Neural progenitor cell (in vitro differentiated cells): ENCODE measurements at regions not wholly inside any gene's neighbourhood (a gene's known extent, or its start where the extent isn't known, plus 50 kb on each side); places are given as distances from the start of the nearest gene placed in this dataset.

Experiments used
- DNase-seq: peaks from one replicate; pipeline ENCODE4 v3.0.0-alpha.2; 2016; ENCODE audit warnings: low spot score
- H2AFZ ChIP-seq: fragments of 200-600 bp; sonication (generic); replicated peaks from 2 replicates; pipeline ENCODE4 v1.6.1; 2016; ENCODE audit warnings: antibody characterized with exemption
- H3F3A ChIP-seq: fragments of 200-600 bp; sonication (generic); 2 replicates; pipeline ENCODE4 v1.6.1; 2016; ENCODE audit warnings: antibody characterized with exemption, low read depth
- H3K27ac ChIP-seq: fragments of 200-600 bp; sonication (generic); 2 replicates; pipeline ENCODE4 v1.5.1; 2016; ENCODE audit warnings: mild to moderate bottlenecking
- H3K27me3 ChIP-seq: fragments of 200-600 bp; sonication (generic); 2 replicates; pipeline ENCODE4 v1.6.1; 2016; ENCODE audit warnings: mild to moderate bottlenecking, moderate library complexity
- H3K36me3 ChIP-seq: fragments of 200-600 bp; sonication (generic); 2 replicates; pipeline ENCODE4 v1.5.1; 2016
- H3K4me1 ChIP-seq: fragments of 200-600 bp; sonication (generic); 2 replicates; pipeline ENCODE4 v1.6.1; 2016; ENCODE audit warnings: mixed run types
- H3K4me2 ChIP-seq: fragments of 200-600 bp; sonication (generic); 2 replicates; pipeline ENCODE4 v1.6.1; 2016
- H3K4me3 ChIP-seq: fragments of 200-600 bp; sonication (generic); 2 replicates; pipeline ENCODE4 v1.5.1; 2016
- H3K79me2 ChIP-seq: fragments of 200-600 bp; sonication (generic); 2 replicates; pipeline ENCODE4 v1.6.1; 2016; ENCODE audit warnings: low read depth
- H3K9ac ChIP-seq: fragments of 200-600 bp; sonication (generic); 2 replicates; pipeline ENCODE4 v1.6.1; 2016
- H3K9me3 ChIP-seq: fragments of 200-600 bp; sonication (generic); 2 replicates; pipeline ENCODE4 v1.5.1; 2016; ENCODE audit warnings: low read depth
- H4K20me1 ChIP-seq: fragments of 200-600 bp; sonication (generic); 2 replicates; pipeline ENCODE4 v1.6.1; 2016; ENCODE audit warnings: low read depth
- H3K27ac Mint-ChIP-seq: 3 replicates; pipeline ENCODE4 v1.8.0; 2021; ENCODE audit warnings: mixed read lengths
- H3K27me3 Mint-ChIP-seq: 2 replicates; pipeline ENCODE4 v1.8.0; 2022; ENCODE audit warnings: low read depth, mild to moderate bottlenecking, inconsistent platforms, moderate library complexity, mixed read lengths; ENCODE audit not compliant: insufficient read depth
- H3K36me3 Mint-ChIP-seq: 3 replicates; pipeline ENCODE4 v1.8.0; 2021; ENCODE audit warnings: mixed read lengths
- H3K4me1 Mint-ChIP-seq: 3 replicates; pipeline ENCODE4 v1.8.0; 2021; ENCODE audit warnings: mixed read lengths
- H3K4me3 Mint-ChIP-seq: 3 replicates; pipeline ENCODE4 v1.8.0; 2021; ENCODE audit warnings: mild to moderate bottlenecking, moderate library complexity, mixed read lengths
- H3K9me3 Mint-ChIP-seq: 3 replicates; pipeline ENCODE4 v1.8.0; 2020; ENCODE audit warnings: mixed read lengths
- EZH2 ChIP-seq: fragments of 200-600 bp; sonication (generic); IDR thresholded peaks from 2 replicates; pipeline ENCODE4 v1.6.1; 2017; ENCODE audit warnings: antibody characterized with exemption, mild to moderate bottlenecking, moderate library complexity
- EZH2phosphoT487 ChIP-seq: fragments of 200-600 bp; sonication (generic); IDR thresholded peaks from 2 replicates; pipeline ENCODE4 v1.6.1; 2017; ENCODE audit warnings: antibody characterized with exemption
- TF ChIP-seq, protein P1 (sequence below): fragments of 200-600 bp; sonication (generic); IDR thresholded peaks from 2 replicates; pipeline ENCODE4 v1.5.1; 2017; ENCODE audit warnings: antibody characterized with exemption, mild to moderate bottlenecking

- peaks cover 4% of the 10 kb centered on the region for H3K27me3 Mint-ChIP-seq
- Histone ChIP-seq H3K79me2 (no peaks in the 10 kb centered on the region), H3K4me2 (no peak overlapping the region), H3K9me3 (no peaks in the 10 kb centered on the region), H3K4me3 (no peak overlapping the region), H3F3A (no peaks in the 10 kb centered on the region), H4K20me1 (no peaks in the 10 kb centered on the region), H3K9ac (no peak overlapping the region), H3K4me1 (no peaks in the 10 kb centered on the region), H2AFZ (no peak overlapping the region), H3K36me3 (no peaks in the 10 kb centered on the region), H3K27ac (no peak overlapping the region), H3K27me3 (no peaks in the 10 kb centered on the region)
- TF ChIP-seq EZH2phosphoT487 (no peak), EZH2 (no peak)
- TF ChIP-seq, protein P1, sequence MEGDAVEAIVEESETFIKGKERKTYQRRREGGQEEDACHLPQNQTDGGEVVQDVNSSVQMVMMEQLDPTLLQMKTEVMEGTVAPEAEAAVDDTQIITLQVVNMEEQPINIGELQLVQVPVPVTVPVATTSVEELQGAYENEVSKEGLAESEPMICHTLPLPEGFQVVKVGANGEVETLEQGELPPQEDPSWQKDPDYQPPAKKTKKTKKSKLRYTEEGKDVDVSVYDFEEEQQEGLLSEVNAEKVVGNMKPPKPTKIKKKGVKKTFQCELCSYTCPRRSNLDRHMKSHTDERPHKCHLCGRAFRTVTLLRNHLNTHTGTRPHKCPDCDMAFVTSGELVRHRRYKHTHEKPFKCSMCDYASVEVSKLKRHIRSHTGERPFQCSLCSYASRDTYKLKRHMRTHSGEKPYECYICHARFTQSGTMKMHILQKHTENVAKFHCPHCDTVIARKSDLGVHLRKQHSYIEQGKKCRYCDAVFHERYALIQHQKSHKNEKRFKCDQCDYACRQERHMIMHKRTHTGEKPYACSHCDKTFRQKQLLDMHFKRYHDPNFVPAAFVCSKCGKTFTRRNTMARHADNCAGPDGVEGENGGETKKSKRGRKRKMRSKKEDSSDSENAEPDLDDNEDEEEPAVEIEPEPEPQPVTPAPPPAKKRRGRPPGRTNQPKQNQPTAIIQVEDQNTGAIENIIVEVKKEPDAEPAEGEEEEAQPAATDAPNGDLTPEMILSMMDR: no peak
- H3K27ac Mint-ChIP-seq: no peak overlapping the region
- H3K4me3 Mint-ChIP-seq: no peak overlapping the region
- no peak for DNase-seq
- H3K9me3 Mint-ChIP-seq: peaks cover 12% of the 10 kb centered on the region
- H3K36me3 Mint-ChIP-seq: no peaks in the 10 kb centered on the region
- no peaks in the 10 kb centered on the region for H3K4me1 Mint-ChIP-seq
Measured at GRCh38 chr16:59654455-59654854, 920.3 kb upstream of the GOT2 start.

DNA sequence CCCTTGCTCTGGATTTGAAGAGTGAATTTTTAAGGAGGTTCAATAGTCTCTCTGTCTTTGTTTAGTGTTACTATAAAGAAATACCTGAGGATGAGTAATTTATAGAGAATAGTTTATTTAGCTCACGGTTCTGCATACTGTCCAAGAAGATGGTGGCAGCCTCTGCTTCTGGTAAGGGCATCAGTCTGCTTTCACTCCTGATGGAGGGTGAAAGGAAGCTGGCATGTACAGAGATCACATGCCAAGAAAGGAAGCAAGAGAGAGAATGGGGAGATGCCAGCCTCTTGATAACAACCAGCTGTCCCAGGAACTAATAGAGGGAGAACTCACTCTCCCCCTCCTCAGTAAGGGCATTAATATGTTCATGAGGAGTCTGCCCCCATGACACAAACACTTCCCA lies 917.5 kb upstream of the GOT2 start:
- H3K9me3 ChIP-seq: no peaks in the 10 kb centered on the region
- no peaks in the 10 kb centered on the region for H3K36me3 ChIP-seq
- no peaks in the 10 kb centered on the region for H4K20me1 ChIP-seq
- H2AFZ ChIP-seq: no peak overlapping the region
- H3K27ac ChIP-seq: no peak overlapping the region
- Mint-ChIP-seq H3K27ac (no peak overlapping the region), H3K4me3 (no peak overlapping the region), H3K36me3 (no peaks in the 10 kb centered on the region), H3K9me3 (peaks cover 16% of the 10 kb centered on the region), H3K4me1 (no peaks in the 10 kb centered on the region), H3K27me3 (peaks cover 4% of the 10 kb centered on the region)
- no peak overlapping the region for H3K4me3 ChIP-seq
- no peaks in the 10 kb centered on the region for H3K79me2 ChIP-seq
- DNase-seq: no peak
- H3K9ac ChIP-seq: no peak overlapping the region
- no peak overlapping the region for H3K4me2 ChIP-seq
- TF ChIP-seq EZH2phosphoT487: no peak
- TF ChIP-seq EZH2: no peak
- TF ChIP-seq, protein P1: no peak
- no peaks in the 10 kb centered on the region for H3K27me3 ChIP-seq
- H3K4me1 ChIP-seq: no peaks in the 10 kb centered on the region
- H3F3A ChIP-seq: no peaks in the 10 kb centered on the region

- H3K4me2 ChIP-seq: no peak overlapping the region
- H3K27ac ChIP-seq: no peak overlapping the region
- H3K9ac ChIP-seq: no peak overlapping the region
- no peaks in the 10 kb centered on the region for H3K36me3 ChIP-seq
- no peaks in the 10 kb centered on the region for H3K27me3 Mint-ChIP-seq
- H3K27me3 ChIP-seq: no peaks in the 10 kb centered on the region
- H3K4me1 ChIP-seq: no peaks in the 10 kb centered on the region
- no peak overlapping the region for H2AFZ ChIP-seq
- no peaks in the 10 kb centered on the region for H3K79me2 ChIP-seq
- peaks cover 3% of the 10 kb centered on the region for H3K9me3 ChIP-seq
- no peaks in the 10 kb centered on the region for H3K4me1 Mint-ChIP-seq
- no peak for DNase-seq
- TF ChIP-seq, protein P1: no peak
- TF ChIP-seq EZH2phosphoT487 (no peak), EZH2 (no peak)
- H4K20me1 ChIP-seq: no peaks in the 10 kb centered on the region
- H3K9me3 Mint-ChIP-seq: peaks cover 27% of the 10 kb centered on the region
- H3K4me3 Mint-ChIP-seq: no peak overlapping the region
- no peak overlapping the region for H3K4me3 ChIP-seq
- peaks cover 2% of the 10 kb centered on the region for H3K36me3 Mint-ChIP-seq
- no peaks in the 10 kb centered on the region for H3F3A ChIP-seq
- H3K27ac Mint-ChIP-seq: no peak overlapping the region
Measured at GRCh38 chr16:59645194-59645593, 911.1 kb upstream of the GOT2 start.

DNA sequence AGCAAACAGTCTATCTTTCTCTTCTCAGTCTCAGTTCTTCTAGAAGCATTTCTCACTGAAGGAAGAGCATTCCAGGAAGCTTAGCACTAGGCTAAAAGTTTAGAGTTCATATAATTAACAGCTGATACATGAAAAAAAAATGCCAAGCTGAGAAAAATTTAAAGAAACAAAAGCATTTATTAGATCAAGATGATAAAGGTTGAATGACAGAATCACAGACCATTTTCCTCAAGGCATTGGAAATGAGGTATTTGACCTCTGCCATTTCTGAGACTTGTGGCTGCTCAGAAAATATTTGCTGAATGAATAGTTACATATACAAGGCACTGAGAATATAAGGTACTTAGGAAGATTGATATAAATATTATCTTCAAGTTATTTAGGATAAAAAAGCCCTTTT lies 901.6 kb upstream of the GOT2 start:
- no peaks in the 10 kb centered on the region for H3K79me2 ChIP-seq
- no peaks in the 10 kb centered on the region for H4K20me1 ChIP-seq
- no peak overlapping the region for H3K4me2 ChIP-seq
- Mint-ChIP-seq H3K4me1 (peaks cover 19% of the 10 kb centered on the region), H3K27me3 (no peaks in the 10 kb centered on the region), H3K36me3 (peaks cover 3% of the 10 kb centered on the region), H3K9me3 (peaks cover 6% of the 10 kb centered on the region), H3K4me3 (no peak overlapping the region), H3K27ac (no peak overlapping the region)
- no peak overlapping the region for H3K9ac ChIP-seq
- DNase-seq: no peak
- H3K4me1 ChIP-seq: no peaks in the 10 kb centered on the region
- TF ChIP-seq EZH2phosphoT487 (no peak), EZH2 (no peak)
- TF ChIP-seq, protein P1: no peak
- no peaks in the 10 kb centered on the region for H3K36me3 ChIP-seq
- H3K27me3 ChIP-seq: no peaks in the 10 kb centered on the region
- no peaks in the 10 kb centered on the region for H3F3A ChIP-seq
- no peak overlapping the region for H3K27ac ChIP-seq
- H3K4me3 ChIP-seq: no peak overlapping the region
- H3K9me3 ChIP-seq: no peaks in the 10 kb centered on the region
- no peak overlapping the region for H2AFZ ChIP-seq
